ENCODE measurements at regions not wholly inside any gene's neighbourhood (a gene's known extent, or its start where the extent isn't known, plus 50 kb on each side); places are given as distances from the start of the nearest gene placed in this dataset.

- no peak for TF ChIP-seq CTCF (IDR thresholded peaks at IDR 0.05; ENCODE audit: low read depth, low read length)
- no peak for DNase-seq (ENCODE audit: low read depth, low spot score)
- ChIA-PET CTCF (no interaction called here), POLR2A (no interaction called here)
- no peaks in the 10 kb centered on the region for H3K9me3 ChIP-seq (ENCODE audit: control insufficient read depth, insufficient read depth, low read length)
- no peak overlapping the region for H3K27ac ChIP-seq (ENCODE audit: low read depth, low read length)
- H3K4me3 ChIP-seq (ENCODE audit: low read depth, low read length), result no peak overlapping the region
- no peaks in the 10 kb centered on the region for H3K27me3 ChIP-seq (ENCODE audit: control insufficient read depth, insufficient read depth, low read length)
Measured at GRCh38 chr11:116101902-116102301, 597.7 kb upstream of the CADM1 start.

- POLR2A ChIA-PET, result no interaction called here
- CTCF ChIA-PET, result interaction anchor here (0.6 kb wide), 1 partner anchor 26 kb away, joined by 3 read pairs; no protein-coding TSS in a partner anchor
- no peak overlapping the region for H3K27ac ChIP-seq (ENCODE audit: low read depth, low read length)
- H3K9me3 ChIP-seq (ENCODE audit: control insufficient read depth, insufficient read depth, low read length), result no peaks in the 10 kb centered on the region
- H3K27me3 ChIP-seq (ENCODE audit: control insufficient read depth, insufficient read depth, low read length), result no peaks in the 10 kb centered on the region
- no peak for DNase-seq (ENCODE audit: low read depth, low spot score)
- TF ChIP-seq CTCF (IDR thresholded peaks at IDR 0.05; ENCODE audit: low read depth, low read length), result no peak
- no peak overlapping the region for H3K4me3 ChIP-seq (ENCODE audit: low read depth, low read length)
Measured at GRCh38 chr11:116100016-116100415, 595.8 kb upstream of the CADM1 start.

- H3K27me3 ChIP-seq (ENCODE audit: control insufficient read depth, insufficient read depth, low read length), result no peaks in the 10 kb centered on the region
- ChIA-PET CTCF (interaction anchor here (0.6 kb wide), 1 partner anchor 27 kb away, joined by 3 read pairs; no protein-coding TSS in a partner anchor), POLR2A (no interaction called here)
- DNase-seq (ENCODE audit: low read depth, low spot score), result no peak
- no peak for TF ChIP-seq CTCF (IDR thresholded peaks at IDR 0.05; ENCODE audit: low read depth, low read length)
- no peak overlapping the region for H3K27ac ChIP-seq (ENCODE audit: low read depth, low read length)
- H3K4me3 ChIP-seq (ENCODE audit: low read depth, low read length), result no peak overlapping the region
- no peaks in the 10 kb centered on the region for H3K9me3 ChIP-seq (ENCODE audit: control insufficient read depth, insufficient read depth, low read length)
Measured at GRCh38 chr11:116099541-116099940, 595.3 kb upstream of the CADM1 start.

- H3K9me3 ChIP-seq (ENCODE audit: control insufficient read depth, insufficient read depth, low read length), result no peaks in the 10 kb centered on the region
- no peak for TF ChIP-seq CTCF (IDR thresholded peaks at IDR 0.05; ENCODE audit: low read depth, low read length)
- no peaks in the 10 kb centered on the region for H3K27me3 ChIP-seq (ENCODE audit: control insufficient read depth, insufficient read depth, low read length)
- ChIA-PET CTCF (no interaction called here), POLR2A (no interaction called here)
- no peak overlapping the region for H3K4me3 ChIP-seq (ENCODE audit: low read depth, low read length)
- DNase-seq (ENCODE audit: low read depth, low spot score), result no peak
- no peak overlapping the region for H3K27ac ChIP-seq (ENCODE audit: low read depth, low read length)
Measured at GRCh38 chr11:116096272-116096995, 592.2 kb upstream of the CADM1 start.

- Histone ChIP-seq H3K27ac (ENCODE audit: low read depth, low read length) (no peak overlapping the region), H3K4me3 (ENCODE audit: low read depth, low read length) (no peak overlapping the region), H3K27me3 (ENCODE audit: control insufficient read depth, insufficient read depth, low read length) (no peaks in the 10 kb centered on the region), H3K9me3 (ENCODE audit: control insufficient read depth, insufficient read depth, low read length) (no peaks in the 10 kb centered on the region)
- DNase-seq (ENCODE audit: low read depth, low spot score), result no peak
- ChIA-PET CTCF (no interaction called here), POLR2A (no interaction called here)
- TF ChIP-seq CTCF (IDR thresholded peaks at IDR 0.05; ENCODE audit: low read depth, low read length), result no peak
Measured at GRCh38 chr11:116093481-116094270, 589.5 kb upstream of the CADM1 start.
